Left cardiac atrium (tissue), 2 donors: ENCODE measurements at regions not wholly inside any gene's neighbourhood (a gene's known extent, or its start where the extent isn't known, plus 50 kb on each side); places are given as distances from the start of the nearest gene placed in this dataset.

Source experiments
- microRNA-seq, 2 donors: library from miRNA; unstranded; fragments of <30 nt; microRNA quantifications; one replicate each; pipeline ENCODE4 v1.2.0, GENCODE V29; 2020
- donor health status: DM: no; HTN: yes; CAD: no; lungs with severe emphysema.
- donor health status: DM: yes; HTN: yes; CAD: no.

Small RNA genes in the stretch of these regions (microRNA-seq; reads per million reads assigned to microRNA genes)
- gene MIR6082 = 0 reads per million in 2 donors
